ENCODE measurements at regions not wholly inside any gene's neighbourhood (a gene's known extent, or its start where the extent isn't known, plus 50 kb on each side); places are given as distances from the start of the nearest gene placed in this dataset.

DNA sequence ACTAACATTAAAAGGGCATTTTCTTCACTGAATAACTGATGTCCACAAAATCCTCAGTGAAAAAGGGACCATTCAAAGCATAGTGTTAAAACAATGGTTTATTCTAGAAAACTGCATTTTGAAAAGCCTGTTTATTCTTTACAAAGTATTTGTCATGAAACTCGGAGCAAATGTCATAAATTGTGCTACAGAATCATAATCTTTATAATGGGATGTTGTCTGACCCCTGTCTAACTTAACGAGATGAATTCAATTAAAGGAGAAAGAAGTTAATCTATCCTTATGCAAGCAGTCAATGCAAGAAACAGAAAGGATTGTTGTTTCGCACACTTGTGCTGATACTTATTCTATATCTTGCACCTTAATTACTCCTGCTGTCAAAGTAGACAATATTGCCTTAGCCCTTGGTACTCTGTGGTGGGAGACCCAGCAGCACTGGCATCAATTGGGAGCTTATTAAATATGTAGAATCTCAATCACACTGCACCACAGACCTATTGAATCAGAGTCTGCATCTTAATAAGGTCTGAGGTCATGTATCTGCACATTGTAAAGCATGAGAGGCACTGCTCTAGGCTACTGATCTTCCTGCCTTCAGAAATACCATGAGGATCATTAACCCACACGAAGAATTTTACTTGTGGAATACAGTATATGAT is 708.3 kb downstream of the HDGFL1 start:
- intact Hi-C loops (cut with micrococcal nuclease) = no loop called here
- TF ChIP-seq CTCF (IDR thresholded peaks at IDR 0.05; ENCODE audit: borderline replicate concordance) = no peak
- no peak overlapping the region for H3K4me3 ChIP-seq
- H3K27me3 ChIP-seq (ENCODE audit: low read depth) = no peaks in the 10 kb centered on the region
- no peak overlapping the region for H3K27ac ChIP-seq (replicated peaks)
- no peaks in the 10 kb centered on the region for H3K36me3 ChIP-seq
- no peaks in the 10 kb centered on the region for H3K9me3 ChIP-seq (replicated peaks)
- no peak for DNase-seq
- peaks cover under 1% of the 10 kb centered on the region for H3K4me1 ChIP-seq

DNA sequence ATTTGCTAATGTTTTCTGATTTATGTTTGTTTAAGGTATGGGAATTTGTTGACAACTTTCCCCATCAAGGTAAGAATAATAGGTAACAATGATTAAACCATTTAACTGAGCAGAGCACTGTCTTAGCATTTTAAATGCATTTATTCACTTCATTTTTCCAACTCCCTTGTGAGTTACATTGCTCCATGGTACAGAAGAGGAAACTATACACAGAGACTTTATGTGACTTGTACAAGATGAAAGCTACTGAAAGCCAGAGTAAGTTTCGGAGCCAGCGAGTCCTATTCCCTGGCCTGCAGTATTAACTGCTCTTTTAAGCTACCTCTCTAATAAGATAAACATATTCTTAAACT is 708.8 kb downstream of the HDGFL1 start:
- H3K27ac ChIP-seq (replicated peaks) = no peak overlapping the region
- no peak for DNase-seq
- no peaks in the 10 kb centered on the region for H3K9me3 ChIP-seq (replicated peaks)
- no peak for TF ChIP-seq CTCF (IDR thresholded peaks at IDR 0.05; ENCODE audit: borderline replicate concordance)
- H3K36me3 ChIP-seq = no peaks in the 10 kb centered on the region
- H3K4me3 ChIP-seq = no peak overlapping the region
- intact Hi-C loops (cut with micrococcal nuclease) = no loop called here
- H3K27me3 ChIP-seq (ENCODE audit: low read depth) = no peaks in the 10 kb centered on the region
- H3K4me1 ChIP-seq = no peaks in the 10 kb centered on the region

DNA sequence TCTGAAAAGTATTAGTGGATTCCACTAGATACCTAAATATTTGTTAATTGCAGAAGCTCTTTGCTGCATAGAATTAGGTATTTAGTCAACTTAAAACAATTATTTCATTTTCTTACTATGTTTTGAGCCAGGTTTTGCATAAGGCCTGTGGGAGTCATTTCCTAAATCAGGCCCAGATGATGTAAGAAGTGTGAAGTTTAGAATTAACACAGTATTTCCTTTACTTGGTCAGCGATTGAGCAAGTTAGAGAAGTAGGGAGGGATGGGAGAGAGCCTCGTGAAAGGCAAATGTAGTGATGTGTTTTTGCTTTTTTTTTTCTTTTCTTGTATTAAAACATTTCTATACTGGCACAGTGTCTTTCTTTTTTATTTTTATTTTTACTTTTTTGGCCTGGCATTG is 711.1 kb downstream of the HDGFL1 start:
- no peak for TF ChIP-seq CTCF (IDR thresholded peaks at IDR 0.05; ENCODE audit: borderline replicate concordance)
- no peaks in the 10 kb centered on the region for H3K9me3 ChIP-seq (replicated peaks)
- no peak overlapping the region for H3K4me3 ChIP-seq
- intact Hi-C loops (cut with micrococcal nuclease) = no loop called here
- no peaks in the 10 kb centered on the region for H3K36me3 ChIP-seq
- H3K27me3 ChIP-seq (ENCODE audit: low read depth) = no peaks in the 10 kb centered on the region
- no peaks in the 10 kb centered on the region for H3K4me1 ChIP-seq
- H3K27ac ChIP-seq (replicated peaks) = no peak overlapping the region
- no peak for DNase-seq

GRCh38 chr6:23282252-23283021 is 713.1 kb downstream of the HDGFL1 start:
- intact Hi-C loops (cut with micrococcal nuclease) = no loop called here
- H3K36me3 ChIP-seq = no peaks in the 10 kb centered on the region
- H3K4me1 ChIP-seq = no peaks in the 10 kb centered on the region
- H3K27ac ChIP-seq (replicated peaks) = no peak overlapping the region
- TF ChIP-seq CTCF (IDR thresholded peaks at IDR 0.05; ENCODE audit: borderline replicate concordance) = no peak
- no peaks in the 10 kb centered on the region for H3K27me3 ChIP-seq (ENCODE audit: low read depth)
- DNase-seq = no peak
- H3K9me3 ChIP-seq (replicated peaks) = no peaks in the 10 kb centered on the region
- H3K4me3 ChIP-seq = no peak overlapping the region

DNA sequence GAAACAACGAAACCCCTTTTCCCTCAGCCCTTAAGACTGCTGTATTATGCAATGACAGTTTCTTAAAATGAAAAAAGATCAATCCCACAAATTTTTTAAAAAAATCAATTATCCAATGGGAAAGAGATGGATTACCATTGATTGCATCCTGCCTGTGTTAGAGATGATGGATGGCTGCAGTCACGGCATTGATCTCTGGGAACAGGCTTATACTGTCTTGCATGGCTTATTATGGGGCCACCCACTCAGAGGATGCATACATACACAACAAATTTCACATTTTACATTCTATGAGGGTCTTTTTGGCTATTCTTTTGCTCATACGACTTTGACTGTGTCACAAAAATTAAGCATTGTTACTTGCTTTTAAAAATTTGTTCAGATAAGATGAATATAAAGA is 724.3 kb downstream of the HDGFL1 start:
- Histone ChIP-seq H3K9me3 (replicated peaks) (no peaks in the 10 kb centered on the region), H3K4me3 (no peak overlapping the region), H3K27me3 (ENCODE audit: low read depth) (no peaks in the 10 kb centered on the region), H3K4me1 (no peaks in the 10 kb centered on the region), H3K36me3 (no peaks in the 10 kb centered on the region), H3K27ac (replicated peaks) (no peak overlapping the region)
- no peak for TF ChIP-seq CTCF (IDR thresholded peaks at IDR 0.05; ENCODE audit: borderline replicate concordance)
- DNase-seq = no peak
- intact Hi-C loops (cut with micrococcal nuclease) = no loop called here

Measured in left ventricle myocardium inferior (tissue), 1 donor.